HG03097 (cell line): ENCODE measurements at regions not wholly inside any gene's neighbourhood (a gene's known extent, or its start where the extent isn't known, plus 50 kb on each side); places are given as distances from the start of the nearest gene placed in this dataset.

Experiments
- ATAC-seq: cut with Tn5 transposase; IDR thresholded peaks from one replicate; pipeline ENCODE4 v1.9.1; 2021; ENCODE audit not compliant: unreplicated experiment, low FRiP score

DNA sequence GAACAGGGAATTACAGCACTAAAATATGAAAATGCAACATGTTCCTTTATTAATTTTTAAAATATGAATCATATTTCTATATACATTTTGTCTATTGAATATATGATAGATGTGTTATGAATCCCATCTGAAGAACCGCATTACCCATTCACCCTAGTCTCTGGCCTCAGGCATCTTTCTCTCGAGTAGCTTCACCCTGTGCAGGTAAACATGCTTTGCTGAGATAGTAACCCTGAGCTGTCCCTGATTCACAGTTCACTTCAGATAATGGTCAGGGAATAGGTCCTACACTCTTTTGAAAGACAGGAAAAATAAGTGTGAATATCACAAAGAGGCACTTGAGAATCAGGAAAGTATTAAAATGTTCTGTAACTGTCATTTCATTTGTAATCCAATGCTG, 766.8 kb downstream of the IRX1 start:
- no peak for ATAC-seq

DNA sequence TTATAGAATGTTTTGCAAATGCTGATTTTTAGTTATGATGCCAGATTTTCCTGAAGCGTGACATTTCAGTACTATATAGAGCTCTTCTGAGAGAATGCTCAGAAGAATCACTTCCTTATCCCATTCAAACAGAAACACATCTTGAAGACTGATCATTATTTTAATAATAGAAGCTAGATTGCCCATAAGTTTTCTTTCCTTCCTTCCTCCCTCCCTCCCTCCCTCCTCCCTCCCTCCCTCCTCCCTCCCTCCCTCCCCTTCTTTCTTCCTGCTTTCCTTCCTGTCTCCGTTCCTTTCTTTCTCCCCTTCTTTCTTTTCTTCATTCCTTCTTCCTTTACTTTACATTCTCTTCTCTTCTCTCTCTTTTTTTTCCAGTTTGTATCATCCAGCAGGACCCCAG, 767.4 kb downstream of the IRX1 start:
- no peak for ATAC-seq

DNA sequence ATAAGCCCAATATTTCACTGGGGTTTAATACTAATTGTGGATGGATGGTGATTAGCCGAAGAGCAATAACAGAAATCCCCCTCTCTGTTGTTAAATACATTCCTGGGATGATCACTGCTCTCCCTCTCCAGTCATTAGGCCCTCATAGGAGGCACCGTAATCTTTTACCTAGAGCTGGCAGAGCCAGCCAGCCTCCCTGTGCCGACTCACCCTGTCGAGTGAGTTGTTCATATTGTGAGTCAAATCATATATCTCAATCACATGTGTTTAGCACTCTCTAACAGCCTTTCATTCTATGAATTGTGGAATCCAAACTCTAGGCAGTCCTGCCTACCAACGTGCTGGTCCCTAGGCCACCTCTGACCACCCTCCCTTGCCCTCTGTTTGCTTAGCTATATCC, 771.0 kb downstream of the IRX1 start:
- no peak for ATAC-seq

DNA sequence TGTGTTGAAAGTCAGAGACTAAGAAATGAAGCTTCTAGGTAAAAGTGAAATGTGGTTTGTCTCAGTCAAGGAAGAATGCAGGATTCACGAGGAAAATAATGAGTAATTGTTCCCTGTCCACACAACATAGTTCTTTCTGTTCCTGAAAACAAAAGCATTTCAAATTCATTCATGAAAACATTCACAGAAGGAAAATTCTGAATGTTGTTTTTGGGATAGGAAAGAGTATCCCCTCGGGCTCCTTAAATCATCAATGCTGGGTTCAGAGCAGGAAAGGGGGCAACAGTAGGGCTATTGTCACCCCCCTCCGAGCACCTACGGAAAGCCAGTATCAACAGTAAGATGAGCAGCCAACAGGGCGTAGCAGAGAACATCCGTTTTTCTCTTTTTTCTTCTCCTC, 769.9 kb upstream of the ADAMTS16 start:
- no peak for ATAC-seq

DNA sequence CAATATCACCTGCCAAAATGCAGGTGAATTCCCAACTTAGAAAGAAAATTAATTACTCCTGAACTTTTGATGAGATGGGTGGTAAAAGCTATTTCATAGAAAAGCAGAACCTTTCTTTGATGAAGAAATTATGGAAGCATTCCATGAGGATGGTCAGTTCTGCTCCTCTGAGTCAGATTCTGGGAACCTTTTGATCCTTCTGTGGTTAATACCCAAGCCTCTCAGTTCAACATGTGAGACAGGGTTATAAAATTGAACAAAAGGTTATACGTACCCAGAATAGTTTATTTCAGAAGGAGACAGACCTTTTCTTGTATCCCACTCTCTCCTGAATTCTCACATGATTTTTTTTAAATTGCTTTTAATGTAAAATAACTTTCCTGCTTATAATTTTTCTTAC, 767.6 kb upstream of the ADAMTS16 start:
- ATAC-seq, result no peak

DNA sequence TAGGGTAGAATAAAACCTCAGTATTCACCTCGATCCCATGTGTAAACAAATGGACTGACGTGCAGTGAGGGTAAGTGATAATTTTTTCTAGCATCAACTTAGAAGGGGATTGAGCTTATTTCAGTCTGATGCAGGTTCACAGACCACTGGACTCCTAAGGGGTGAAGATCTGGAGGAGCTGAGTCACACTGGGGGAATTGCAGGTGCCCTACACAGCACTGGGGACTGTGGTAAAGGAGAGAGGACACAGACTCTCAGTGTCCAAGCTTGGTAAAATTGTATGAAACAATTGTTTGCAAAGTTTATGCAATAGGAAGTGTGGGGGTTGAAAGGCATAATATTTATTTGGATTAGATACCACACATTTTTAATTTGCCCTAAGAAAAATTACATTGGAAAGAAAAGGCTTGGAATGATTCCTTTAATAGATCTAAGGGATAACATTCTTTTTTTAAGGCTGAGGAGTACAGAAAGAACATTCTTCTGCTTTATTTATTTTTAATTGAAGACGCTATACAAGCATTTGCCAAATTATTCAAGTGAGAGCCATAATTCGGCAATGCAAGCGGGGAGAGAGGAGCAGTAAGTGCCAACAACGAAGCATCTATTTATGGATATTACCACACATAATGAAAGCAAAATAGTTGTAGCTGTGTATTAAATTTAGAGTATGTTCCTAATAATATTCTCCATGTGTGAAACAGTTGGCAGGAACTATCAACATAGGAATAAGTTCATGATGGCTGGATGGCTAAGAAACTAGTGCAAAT, 766.9 kb upstream of the ADAMTS16 start:
- ATAC-seq, result no peak

DNA sequence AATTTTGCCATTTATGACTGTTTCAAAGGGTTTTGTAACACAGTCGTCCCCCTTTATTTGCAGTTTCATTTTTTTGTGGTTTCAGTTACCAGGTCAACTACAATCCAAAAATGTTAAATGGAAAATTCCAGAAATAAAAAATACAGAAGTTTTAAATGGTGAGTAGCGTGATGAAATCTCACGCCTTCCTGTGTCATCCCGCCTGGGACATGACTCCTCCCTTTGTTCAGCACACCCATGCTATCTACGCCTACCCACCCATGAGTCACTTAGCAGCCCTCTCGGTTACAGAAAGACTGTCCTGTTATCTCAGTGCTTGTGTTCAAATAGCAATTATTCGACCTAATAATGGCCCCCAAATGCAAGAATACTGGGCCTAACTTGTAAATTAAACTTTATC, 765.3 kb upstream of the ADAMTS16 start:
- ATAC-seq, result no peak

DNA sequence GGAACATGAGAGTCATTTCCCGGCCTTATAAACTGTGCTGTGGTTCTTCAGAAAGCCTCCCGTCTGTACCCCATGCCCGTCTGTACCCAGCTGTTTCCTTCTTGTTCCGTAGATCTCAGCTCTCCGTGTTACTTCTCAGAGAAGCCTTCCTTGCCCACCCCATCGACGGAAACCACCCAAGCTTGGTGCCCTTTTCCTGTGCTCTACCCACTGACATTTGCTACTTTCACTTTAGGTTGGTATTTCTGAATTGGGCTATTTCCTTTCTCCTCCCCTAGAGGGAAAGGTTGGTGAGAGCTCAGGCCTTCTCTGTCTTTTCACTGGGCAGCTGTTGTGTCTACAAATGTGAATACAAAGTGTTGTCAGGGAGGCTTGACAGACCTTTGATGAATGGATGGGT, 764.5 kb upstream of the ADAMTS16 start:
- no peak for ATAC-seq

DNA sequence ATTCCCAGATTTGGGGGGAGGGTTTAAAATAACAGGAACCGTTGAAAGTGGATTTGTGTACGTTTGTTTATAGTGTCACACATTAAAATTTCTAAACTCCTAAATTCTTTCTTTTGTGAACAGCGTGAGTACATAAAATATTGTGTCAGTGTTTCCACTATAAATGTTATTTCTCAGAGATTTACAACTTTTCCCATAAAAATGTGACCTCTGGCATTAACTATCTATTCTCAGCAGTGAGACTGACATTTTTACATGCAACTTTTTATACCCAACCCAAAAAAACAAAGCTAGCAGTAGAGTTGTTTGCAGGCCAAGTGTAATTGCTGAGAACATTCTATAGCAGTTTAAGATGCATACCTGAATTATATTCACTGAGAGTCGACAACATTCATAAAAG, 757.0 kb upstream of the ADAMTS16 start:
- no peak for ATAC-seq

DNA sequence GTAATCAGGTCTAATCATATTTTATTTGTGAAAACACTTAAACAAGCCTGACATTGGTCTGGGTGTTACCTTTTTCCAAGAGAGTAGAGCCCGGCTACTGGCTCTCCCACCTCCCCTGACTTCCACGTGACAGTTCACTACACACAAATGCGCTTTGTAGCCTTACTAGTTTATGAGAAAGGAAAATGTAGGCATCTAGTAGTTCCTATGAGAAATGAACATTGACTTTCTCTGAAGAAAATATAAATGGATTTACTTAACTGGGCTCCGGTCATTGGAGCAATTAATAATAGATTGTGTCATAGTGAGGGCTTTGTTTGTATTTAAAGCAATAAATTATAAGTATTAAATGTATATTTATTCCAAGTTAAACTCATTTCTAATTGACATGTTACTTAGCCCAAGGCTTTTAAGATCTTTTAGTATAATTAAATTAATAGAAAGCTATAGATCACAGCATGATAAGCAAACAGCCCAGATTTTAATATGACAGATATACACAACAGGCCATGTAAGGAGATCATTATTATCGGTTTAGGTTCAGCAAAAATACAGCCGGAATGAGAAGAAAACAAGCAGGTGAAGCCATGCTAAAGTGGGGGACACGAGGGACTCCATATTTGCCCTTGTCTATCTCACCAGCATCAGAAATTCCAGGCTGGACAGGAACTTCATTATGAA, 756.5 kb upstream of the ADAMTS16 start:
- no peak for ATAC-seq

DNA sequence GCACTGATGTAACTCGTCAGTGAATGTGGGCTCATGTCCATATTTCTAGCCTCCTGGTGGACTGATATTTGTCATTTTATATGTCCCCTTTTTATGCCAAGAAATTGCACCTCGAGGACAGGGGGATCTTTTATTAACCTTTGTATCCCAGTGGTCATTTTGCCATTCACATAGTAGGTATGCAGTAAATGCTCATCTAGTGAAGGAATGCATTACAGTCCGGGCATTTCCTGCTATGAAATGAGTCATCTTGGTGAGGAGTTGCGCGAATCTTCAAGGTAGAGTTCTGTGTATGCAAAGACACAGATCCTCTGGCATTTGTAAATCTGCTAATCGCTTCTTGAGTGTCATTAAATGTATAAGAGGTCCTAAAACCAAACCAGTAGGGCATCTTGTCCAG, 755.5 kb upstream of the ADAMTS16 start:
- no peak for ATAC-seq

DNA sequence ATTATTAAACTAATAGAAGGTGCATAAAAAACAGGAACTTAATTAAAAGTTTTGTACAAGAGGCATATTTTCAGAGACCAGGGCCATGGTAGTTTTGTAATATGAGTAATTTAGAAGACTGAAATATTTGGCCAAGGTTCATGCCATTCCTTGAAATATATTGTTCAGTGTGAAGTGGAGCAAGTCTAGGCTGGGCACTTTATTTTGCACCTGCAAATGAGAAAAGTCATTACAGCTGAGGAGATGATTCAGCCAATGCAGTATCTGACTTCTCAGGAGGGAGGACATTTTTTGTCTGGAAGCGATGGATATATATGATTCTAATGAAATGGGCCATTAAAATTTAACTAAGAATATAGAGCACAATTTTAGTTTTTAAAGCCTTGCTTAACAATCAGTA, 754.0 kb upstream of the ADAMTS16 start:
- no peak for ATAC-seq

DNA sequence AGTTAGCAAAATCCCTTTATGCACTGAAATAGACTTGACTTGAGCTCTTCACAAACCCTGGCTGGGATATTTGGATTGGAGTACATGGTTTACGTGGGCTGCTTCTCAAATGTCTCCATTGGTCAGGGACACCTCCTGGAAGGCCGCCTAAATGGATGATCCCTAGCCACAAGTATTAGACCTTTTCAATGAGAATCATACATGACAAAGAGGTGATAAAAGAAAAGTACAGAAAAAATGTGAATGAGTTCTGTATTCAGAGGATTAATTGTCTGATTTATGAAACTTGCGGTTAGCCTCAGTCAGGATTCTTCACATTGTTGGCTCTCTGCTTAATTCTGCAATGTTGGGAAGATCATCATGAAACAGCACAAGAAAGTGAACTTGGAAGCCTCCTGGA, 752.8 kb upstream of the ADAMTS16 start:
- no peak for ATAC-seq

DNA sequence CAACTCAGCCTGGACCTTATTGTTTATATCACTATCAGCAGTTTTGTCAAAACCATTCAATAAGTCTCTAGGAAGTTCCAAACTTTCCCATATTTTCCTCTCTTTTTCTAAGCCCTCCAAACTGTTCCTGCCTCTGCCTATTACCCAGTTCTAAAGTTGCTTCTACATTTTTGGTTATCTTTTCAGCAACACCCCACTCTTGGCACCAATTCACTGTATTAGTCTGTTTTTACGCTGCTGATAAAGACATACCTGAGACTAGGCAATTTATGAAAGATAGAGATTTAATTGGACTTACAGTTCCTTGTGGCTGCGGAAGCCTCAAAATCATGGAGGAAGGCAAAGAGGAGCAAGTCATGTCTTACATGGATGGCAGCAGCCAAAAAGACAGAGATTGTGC, 744.4 kb upstream of the ADAMTS16 start:
- no peak for ATAC-seq

DNA sequence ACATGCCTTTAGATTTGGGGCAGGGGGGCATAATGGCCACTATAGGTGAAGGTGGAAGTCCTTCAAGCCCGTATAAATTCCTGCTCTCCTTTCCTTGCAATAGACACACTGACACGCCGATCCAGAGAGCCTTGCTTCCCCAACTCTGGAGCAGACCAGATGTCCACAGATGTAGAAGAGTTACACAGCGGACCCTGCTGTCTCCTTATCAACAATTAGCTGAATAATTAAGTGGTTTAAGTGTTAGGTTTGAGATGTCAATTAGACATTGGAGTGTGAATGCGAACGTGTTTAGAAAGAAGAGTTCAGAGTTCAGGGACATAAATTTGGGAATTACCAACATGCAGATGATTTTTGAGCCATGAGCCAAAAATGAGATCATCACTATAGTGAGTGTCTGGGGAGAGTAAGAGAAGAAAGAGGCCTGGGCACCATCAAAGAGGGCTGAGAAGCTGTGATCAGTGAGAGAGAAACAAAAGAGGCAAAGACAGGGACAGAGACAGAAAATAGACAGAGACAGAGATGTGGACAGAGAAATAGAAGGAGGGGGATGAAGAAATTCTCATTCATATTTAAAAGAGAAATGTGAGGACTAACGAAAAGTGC, 734.4 kb upstream of the ADAMTS16 start:
- no peak for ATAC-seq

DNA sequence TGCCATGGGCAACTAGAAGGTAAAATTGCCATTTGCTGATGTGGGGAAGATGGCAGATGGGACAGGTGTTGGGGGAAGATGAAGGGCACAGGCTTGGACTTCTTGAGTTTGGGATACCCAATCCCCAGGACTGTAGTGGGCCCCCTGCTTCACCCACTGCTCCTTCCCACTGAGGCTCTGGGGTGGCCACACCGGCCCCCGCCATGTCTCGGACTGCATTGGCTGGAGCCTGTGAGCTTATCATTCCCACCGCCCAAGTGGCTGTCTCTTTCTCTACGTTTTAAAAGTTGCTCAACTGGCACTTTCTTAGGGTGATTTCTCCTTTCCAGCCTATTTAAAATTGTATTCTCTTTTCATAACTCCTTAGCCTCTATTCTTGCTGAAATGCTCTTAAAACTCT, 730.0 kb upstream of the ADAMTS16 start:
- ATAC-seq, result no peak

DNA sequence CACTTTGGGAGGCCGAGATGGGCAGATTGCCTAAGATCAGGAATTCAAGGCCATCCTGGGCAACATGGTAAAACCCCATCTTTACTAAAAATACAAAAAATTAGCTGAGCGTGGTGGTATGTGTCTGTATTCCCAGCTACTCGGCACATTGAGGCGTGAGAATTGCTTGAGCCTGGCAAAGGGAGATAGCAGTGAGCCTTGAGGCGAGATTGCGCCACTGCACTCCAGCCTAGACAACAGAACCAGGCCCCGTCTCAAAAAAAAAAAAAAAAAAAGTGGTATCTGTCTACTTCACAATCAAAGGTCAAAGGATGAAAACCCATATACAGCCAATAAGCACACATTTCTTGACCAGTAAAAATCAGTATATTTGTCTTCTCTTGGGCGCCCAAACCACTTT, 728.5 kb upstream of the ADAMTS16 start:
- ATAC-seq, result no peak

DNA sequence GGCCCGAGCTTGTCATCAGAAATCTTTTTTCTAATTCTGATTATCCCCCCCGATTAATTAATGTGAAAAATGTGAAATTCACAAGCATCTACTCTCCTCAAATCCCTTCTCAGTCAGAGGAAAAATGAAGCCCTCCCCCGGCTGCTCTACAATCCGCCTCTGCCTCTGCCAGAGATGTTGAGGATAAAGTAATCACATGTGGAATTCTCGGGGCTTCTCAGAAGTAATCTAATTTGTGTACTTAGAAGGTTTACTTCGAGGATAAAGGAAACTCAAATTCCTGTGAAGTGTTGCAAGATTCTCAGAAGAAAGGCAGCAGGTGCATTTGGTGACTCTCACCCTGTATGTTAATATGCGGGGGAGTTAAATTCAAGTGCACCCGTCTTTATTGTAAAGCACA, 726.1 kb upstream of the ADAMTS16 start:
- ATAC-seq, result no peak

DNA sequence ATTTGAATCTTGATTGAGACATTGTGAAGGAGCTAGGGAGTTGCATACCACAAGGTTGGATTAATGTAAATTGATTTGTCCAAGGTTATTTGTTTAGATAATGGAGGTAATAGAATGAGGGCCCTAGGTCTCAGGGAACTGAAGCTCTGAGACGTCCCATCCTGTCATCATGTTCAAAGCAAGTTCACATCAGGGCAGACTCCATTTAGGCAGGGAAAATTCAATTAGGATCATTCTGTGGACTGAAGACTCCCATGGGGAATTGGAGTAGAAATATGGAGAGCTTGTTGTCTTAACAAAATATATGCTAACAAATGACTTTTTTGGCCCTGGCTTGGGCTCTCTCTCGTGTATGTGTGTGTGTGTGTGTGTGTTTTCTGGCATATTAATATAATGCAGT, 722.0 kb upstream of the ADAMTS16 start:
- no peak for ATAC-seq

DNA sequence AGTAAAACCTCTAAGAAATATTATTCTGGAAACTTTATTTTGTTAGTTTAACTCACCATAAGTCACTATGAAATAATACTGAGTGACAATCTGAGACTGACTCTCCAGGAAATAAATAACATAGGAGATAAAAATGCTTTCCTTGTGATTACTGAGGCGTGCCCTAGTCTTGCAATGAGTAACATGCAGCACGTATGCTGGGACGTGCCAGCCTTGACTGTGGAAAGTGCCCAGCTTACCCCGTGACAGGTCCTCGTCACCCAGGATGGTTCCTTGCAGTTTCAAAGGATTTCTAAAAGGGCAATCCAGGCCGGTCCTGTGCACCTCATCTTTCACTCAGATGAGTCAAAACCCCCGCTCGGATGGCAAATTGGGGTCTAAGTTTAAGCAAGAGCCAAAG, 720.8 kb upstream of the ADAMTS16 start:
- no peak for ATAC-seq

DNA sequence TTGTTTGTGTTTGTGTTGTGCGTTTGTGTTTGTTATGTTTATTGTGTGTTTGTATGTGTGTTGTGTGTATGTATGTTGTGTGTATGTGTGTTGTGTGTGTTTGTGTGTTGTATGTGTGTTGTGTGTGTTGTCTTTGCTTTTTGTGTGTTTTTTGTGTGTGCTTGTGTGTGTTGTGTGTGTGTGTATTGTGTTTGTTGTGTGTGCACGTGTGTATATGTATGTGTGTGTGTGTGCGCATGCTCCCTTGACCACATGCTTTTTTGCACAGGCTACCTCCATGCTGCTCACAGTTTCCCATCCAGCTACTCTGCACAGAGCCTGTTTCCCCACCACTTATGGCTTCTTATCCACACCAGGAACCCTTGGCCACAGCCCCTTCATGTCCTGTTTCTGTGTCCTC, 720.0 kb upstream of the ADAMTS16 start:
- ATAC-seq, result no peak

DNA sequence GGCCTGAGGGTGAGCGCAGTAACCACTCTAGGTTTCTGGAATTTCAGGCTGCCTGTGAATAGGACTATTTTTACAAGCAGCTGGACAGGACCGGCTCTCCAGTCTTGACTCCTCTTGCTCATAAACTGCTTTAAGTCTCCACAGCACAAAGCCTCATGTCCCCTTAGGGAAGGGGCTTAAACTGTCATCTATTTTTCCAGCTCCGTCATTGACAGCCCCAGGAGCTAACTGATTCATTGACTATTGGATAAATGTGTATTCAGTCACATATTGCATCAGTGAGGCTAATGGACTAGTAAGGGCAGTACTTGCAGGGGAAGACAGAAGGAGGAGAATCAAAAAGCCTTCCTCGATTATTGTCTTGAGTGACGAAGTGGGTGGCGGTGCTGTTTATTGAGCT, 719.4 kb upstream of the ADAMTS16 start:
- ATAC-seq, result no peak
